C4-2B (cell line): ENCODE measurements at regions not wholly inside any gene's neighbourhood (a gene's known extent, or its start where the extent isn't known, plus 50 kb on each side); places are given as distances from the start of the nearest gene placed in this dataset.

Experiments
- H3K27ac ChIP-seq: fragments of 450-650 bp; 2 replicates; pipeline ENCODE4 v1.5.1; 2017
- CTCF ChIP-seq: fragments of 450-650 bp; conservative IDR thresholded peaks from 2 replicates; pipeline ENCODE4 v1.5.1; 2017; ENCODE audit warnings: mild to moderate bottlenecking
- ZFX ChIP-seq: fragments of 450-650 bp; IDR thresholded peaks from 2 replicates; pipeline ENCODE4 v1.6.1; 2017

- H3K27ac ChIP-seq, result no peak overlapping the region
These were observed 77.3 kb upstream of the ATF7IP2 start for GRCh38 chr16:10308305-10309193.

GRCh38 chr16:10309271-10309932 lies 76.5 kb upstream of the ATF7IP2 start:
- no peak for TF ChIP-seq CTCF
- no peak for TF ChIP-seq ZFX
- H3K27ac ChIP-seq, result no peak overlapping the region

More at GRCh38 chr16:10308305-10309193, 77.3 kb upstream of the ATF7IP2 start:
- TF ChIP-seq CTCF (no peak), ZFX (no peak)

GRCh38 chr16:10312008-10312407 lies 73.9 kb upstream of the ATF7IP2 start:
- TF ChIP-seq ZFX, result no peak
- TF ChIP-seq CTCF, result no peak
- H3K27ac ChIP-seq, result no peak overlapping the region

GRCh38 chr16:10312784-10313724 lies 72.8 kb upstream of the ATF7IP2 start:
- TF ChIP-seq ZFX (no peak), CTCF (no peak)
- H3K27ac ChIP-seq, result no peak overlapping the region

GRCh38 chr16:10314317-10314716 lies 71.5 kb upstream of the ATF7IP2 start:
- no peak overlapping the region for H3K27ac ChIP-seq
- TF ChIP-seq ZFX (no peak), CTCF (no peak)

- no peak overlapping the region for H3K27ac ChIP-seq
- no peak; the same call in 1 of the 2 replicates for TF ChIP-seq CTCF
- no peak for TF ChIP-seq ZFX
These were observed 71.0 kb upstream of the ATF7IP2 start for GRCh38 chr16:10314811-10315210.
